Smooth muscle cell of the brain vasculature (primary cell): ENCODE measurements at regions not wholly inside any gene's neighbourhood (a gene's known extent, or its start where the extent isn't known, plus 50 kb on each side); places are given as distances from the start of the nearest gene placed in this dataset.
"Not testable (repeated sequence)": the region's sequence is repeated elsewhere in the genome, so short reads cannot be mapped to it uniquely, and the experiment has no call there.

Source experiments
- DNase-seq: peaks from one replicate; pipeline ENCODE4 v3.0.0-alpha.2; 2012; ENCODE audit warnings: low read depth, low spot score

- no peak for DNase-seq
Observed at GRCh38 chr5:98301547-98301946, 471.9 kb upstream of the RGMB start.

- no peak for DNase-seq
Observed at GRCh38 chr5:98307811-98308210, 465.7 kb upstream of the RGMB start.

GRCh38 chr5:98308231-98308630 is 465.2 kb upstream of the RGMB start:
- no peak for DNase-seq

GRCh38 chr5:98308960-98309359 is 464.5 kb upstream of the RGMB start:
- no peak for DNase-seq

- peak; percentile 54 for DNase-seq
Observed at GRCh38 chr5:98309785-98310598, 463.5 kb upstream of the RGMB start.

- no peak for DNase-seq
Observed at GRCh38 chr5:98314292-98314691, 459.2 kb upstream of the RGMB start.

GRCh38 chr5:98318386-98318785 is 455.1 kb upstream of the RGMB start:
- DNase-seq, result no peak

- DNase-seq, result no peak
Observed at GRCh38 chr5:98319299-98320011, 454.0 kb upstream of the RGMB start.

GRCh38 chr5:98320343-98320742 is 453.1 kb upstream of the RGMB start:
- no peak for DNase-seq

GRCh38 chr5:98321361-98321760 is 452.1 kb upstream of the RGMB start:
- DNase-seq, result no peak

GRCh38 chr5:98325187-98325586 is 448.3 kb upstream of the RGMB start:
- not testable (repeated sequence) for DNase-seq

- no peak for DNase-seq
Observed at GRCh38 chr5:98328015-98328414, 445.4 kb upstream of the RGMB start.

GRCh38 chr5:98330871-98331270 is 442.6 kb upstream of the RGMB start:
- no peak for DNase-seq

GRCh38 chr5:98333921-98334320 is 439.5 kb upstream of the RGMB start:
- no peak for DNase-seq

GRCh38 chr5:98334946-98335345 is 438.5 kb upstream of the RGMB start:
- DNase-seq, result no peak

- DNase-seq, result no peak
Observed at GRCh38 chr5:98339141-98339848, 434.2 kb upstream of the RGMB start.

- no peak for DNase-seq
Observed at GRCh38 chr5:98341038-98342032, 432.1 kb upstream of the RGMB start.

GRCh38 chr5:98342958-98343660 is 430.4 kb upstream of the RGMB start:
- DNase-seq, result not testable (repeated sequence)

- no peak for DNase-seq
Observed at GRCh38 chr5:98349251-98349989, 424.0 kb upstream of the RGMB start.

GRCh38 chr5:98349990-98350365 is 423.5 kb upstream of the RGMB start:
- no peak for DNase-seq
